ENCODE measurements at regions not wholly inside any gene's neighbourhood (a gene's known extent, or its start where the extent isn't known, plus 50 kb on each side); places are given as distances from the start of the nearest gene placed in this dataset.

- DNase-seq, result no peak
- H3K4me1 ChIP-seq, result no peaks in the 10 kb centered on the region
- intact Hi-C loops (cut with DNase I; ENCODE audit: low total_unique reads), result no loop called here
- peaks cover 0 to 7% (median 0%) of the 10 kb centered on the region in 4 donors for H3K9me3 ChIP-seq
- 70 to 97% (median 87%) methylated on average over 3 to 4 of the region's 4 CpGs for WGBS, 5 donors
- TF ChIP-seq POLR2AphosphoS5 (IDR thresholded peaks at IDR 0.05), result no peak
- no peak overlapping the region for H3K4me3 ChIP-seq
- no peaks in the 10 kb centered on the region for H3K27me3 ChIP-seq
- H3K36me3 ChIP-seq, result no peaks in the 10 kb centered on the region
- no peak overlapping the region for H3K27ac ChIP-seq
Observed at GRCh38 chr15:29383367-29383766, 113.7 kb upstream of the NSMCE3 start.

DNA sequence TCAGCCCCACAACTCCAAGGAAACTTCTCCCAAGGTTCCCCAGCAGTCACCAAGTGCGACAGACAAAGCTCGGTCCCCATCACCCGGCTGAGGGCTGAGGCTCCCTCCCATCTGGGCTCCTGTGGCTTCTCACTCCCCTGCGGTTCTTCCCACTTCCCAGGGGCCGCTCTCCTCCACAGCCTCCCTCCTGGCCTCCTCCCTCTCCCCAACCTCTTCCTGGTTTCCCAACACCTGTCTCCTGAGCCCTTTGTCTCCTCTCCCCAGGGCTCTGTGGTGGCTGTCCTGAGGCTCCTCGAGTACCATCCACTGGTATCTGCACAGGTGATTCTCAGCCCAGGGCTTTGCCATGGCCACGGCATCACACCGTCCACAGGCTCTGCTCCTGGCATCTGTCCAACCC, 113.2 kb upstream of the NSMCE3 start:
- DNase-seq, result no peak
- TF ChIP-seq POLR2AphosphoS5 (IDR thresholded peaks at IDR 0.05), result no peak
- TF ChIP-seq, protein P1, sequence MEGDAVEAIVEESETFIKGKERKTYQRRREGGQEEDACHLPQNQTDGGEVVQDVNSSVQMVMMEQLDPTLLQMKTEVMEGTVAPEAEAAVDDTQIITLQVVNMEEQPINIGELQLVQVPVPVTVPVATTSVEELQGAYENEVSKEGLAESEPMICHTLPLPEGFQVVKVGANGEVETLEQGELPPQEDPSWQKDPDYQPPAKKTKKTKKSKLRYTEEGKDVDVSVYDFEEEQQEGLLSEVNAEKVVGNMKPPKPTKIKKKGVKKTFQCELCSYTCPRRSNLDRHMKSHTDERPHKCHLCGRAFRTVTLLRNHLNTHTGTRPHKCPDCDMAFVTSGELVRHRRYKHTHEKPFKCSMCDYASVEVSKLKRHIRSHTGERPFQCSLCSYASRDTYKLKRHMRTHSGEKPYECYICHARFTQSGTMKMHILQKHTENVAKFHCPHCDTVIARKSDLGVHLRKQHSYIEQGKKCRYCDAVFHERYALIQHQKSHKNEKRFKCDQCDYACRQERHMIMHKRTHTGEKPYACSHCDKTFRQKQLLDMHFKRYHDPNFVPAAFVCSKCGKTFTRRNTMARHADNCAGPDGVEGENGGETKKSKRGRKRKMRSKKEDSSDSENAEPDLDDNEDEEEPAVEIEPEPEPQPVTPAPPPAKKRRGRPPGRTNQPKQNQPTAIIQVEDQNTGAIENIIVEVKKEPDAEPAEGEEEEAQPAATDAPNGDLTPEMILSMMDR (IDR thresholded peaks at IDR 0.05), result no peak
- no peak for TF ChIP-seq EP300 (IDR thresholded peaks at IDR 0.05)
- no peak for TF ChIP-seq POLR2A (IDR thresholded peaks at IDR 0.05)
- peaks cover 0 to 5% (median 0%) of the 10 kb centered on the region in 4 donors for H3K9me3 ChIP-seq
- no peak overlapping the region for H3K4me3 ChIP-seq
- H3K27me3 ChIP-seq, result no peaks in the 10 kb centered on the region
- no peaks in the 10 kb centered on the region for H3K36me3 ChIP-seq
- H3K27ac ChIP-seq, result no peak overlapping the region
- WGBS, 5 donors, result 62 to 72% (median 67%) methylated on average over 7 to 8 of the region's 8 CpGs
- no peaks in the 10 kb centered on the region for H3K4me1 ChIP-seq
- intact Hi-C loops (cut with DNase I; ENCODE audit: low total_unique reads), result no loop called here

- intact Hi-C loops (cut with DNase I; ENCODE audit: low total_unique reads), result no loop called here
- Histone ChIP-seq H3K36me3 (no peaks in the 10 kb centered on the region), H3K4me1 (no peaks in the 10 kb centered on the region), H3K9me3 (no peaks in the 10 kb centered on the region), H3K27ac (no peak overlapping the region), H3K27me3 (peaks cover 0 to 4% (median 0%) of the 10 kb centered on the region in 3 donors), H3K4me3 (no peak overlapping the region)
- TF ChIP-seq POLR2AphosphoS5 (IDR thresholded peaks at IDR 0.05) (no peak), POLR2A (IDR thresholded peaks at IDR 0.05) (no peak), EP300 (IDR thresholded peaks at IDR 0.05) (no peak)
- TF ChIP-seq, protein P1 (IDR thresholded peaks at IDR 0.05), result no peak
- DNase-seq, result no peak
- 89 to 93% (median 92%) methylated on average over 6 of the region's 6 CpGs for WGBS, 5 donors
Observed at GRCh38 chr15:29380466-29380865, 110.8 kb upstream of the NSMCE3 start.

GRCh38 chr15:29379647-29380046, 110.0 kb upstream of the NSMCE3 start:
- no peak for TF ChIP-seq POLR2AphosphoS5 (IDR thresholded peaks at IDR 0.05)
- no peak for TF ChIP-seq POLR2A (IDR thresholded peaks at IDR 0.05)
- TF ChIP-seq, protein P1 (IDR thresholded peaks at IDR 0.05), result no peak
- TF ChIP-seq EP300 (IDR thresholded peaks at IDR 0.05), result no peak
- intact Hi-C loops (cut with DNase I; ENCODE audit: low total_unique reads), result no loop called here
- no peak for DNase-seq
- no peak overlapping the region for H3K27ac ChIP-seq
- no peak overlapping the region for H3K4me3 ChIP-seq
- no peaks in the 10 kb centered on the region for H3K9me3 ChIP-seq
- H3K36me3 ChIP-seq, result no peaks in the 10 kb centered on the region
- H3K27me3 ChIP-seq, result peaks cover 0 to 4% (median 0%) of the 10 kb centered on the region in 3 donors
- 57 to 74% (median 66%) methylated on average over 9 of the region's 9 CpGs for WGBS, 5 donors
- H3K4me1 ChIP-seq, result no peaks in the 10 kb centered on the region

DNA sequence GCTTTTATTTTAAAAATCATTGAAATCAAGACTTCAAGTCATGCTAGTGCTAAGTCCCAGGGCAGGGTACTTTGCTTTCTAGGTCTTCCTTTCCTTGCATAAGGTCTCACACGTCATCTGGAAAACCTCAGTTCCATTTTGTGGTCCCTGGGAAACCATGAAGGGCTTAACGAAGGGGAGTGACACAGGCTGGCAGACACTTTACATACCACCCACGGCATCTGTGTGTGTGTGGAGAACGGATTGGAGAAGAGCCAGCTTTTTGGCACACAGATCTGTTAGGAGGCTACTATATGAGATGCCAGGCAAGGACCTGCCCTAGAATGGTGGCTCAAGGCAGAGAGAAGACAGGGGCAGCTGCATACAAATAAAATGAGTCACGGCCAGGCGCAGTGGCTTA, 107.5 kb upstream of the NSMCE3 start:
- peaks cover 0 to 4% (median 0%) of the 10 kb centered on the region in 3 donors for H3K27me3 ChIP-seq
- no peaks in the 10 kb centered on the region for H3K36me3 ChIP-seq
- no peak overlapping the region for H3K27ac ChIP-seq
- TF ChIP-seq, protein P1 (IDR thresholded peaks at IDR 0.05), result no peak
- no peak for TF ChIP-seq POLR2AphosphoS5 (IDR thresholded peaks at IDR 0.05)
- WGBS, 5 donors, result 78 to 86% (median 79%) methylated on average over 6 of the region's 6 CpGs
- no peak for DNase-seq
- intact Hi-C loops (cut with DNase I; ENCODE audit: low total_unique reads), result no loop called here
- H3K4me1 ChIP-seq, result no peaks in the 10 kb centered on the region
- H3K9me3 ChIP-seq, result no peaks in the 10 kb centered on the region
- no peak overlapping the region for H3K4me3 ChIP-seq

Data from stomach (tissue), 8 donors.